ENCODE measurements at regions not wholly inside any gene's neighbourhood (a gene's known extent, or its start where the extent isn't known, plus 50 kb on each side); places are given as distances from the start of the nearest gene placed in this dataset.

GRCh38 chr11:34564406-34564805 lies 50.8 kb upstream of the ELF5 start:
- peak; percentile 59 for DNase-seq (ENCODE audit: low spot score)

GRCh38 chr11:34564807-34565241 lies 51.2 kb upstream of the ELF5 start:
- DNase-seq (ENCODE audit: low spot score): no peak

DNA sequence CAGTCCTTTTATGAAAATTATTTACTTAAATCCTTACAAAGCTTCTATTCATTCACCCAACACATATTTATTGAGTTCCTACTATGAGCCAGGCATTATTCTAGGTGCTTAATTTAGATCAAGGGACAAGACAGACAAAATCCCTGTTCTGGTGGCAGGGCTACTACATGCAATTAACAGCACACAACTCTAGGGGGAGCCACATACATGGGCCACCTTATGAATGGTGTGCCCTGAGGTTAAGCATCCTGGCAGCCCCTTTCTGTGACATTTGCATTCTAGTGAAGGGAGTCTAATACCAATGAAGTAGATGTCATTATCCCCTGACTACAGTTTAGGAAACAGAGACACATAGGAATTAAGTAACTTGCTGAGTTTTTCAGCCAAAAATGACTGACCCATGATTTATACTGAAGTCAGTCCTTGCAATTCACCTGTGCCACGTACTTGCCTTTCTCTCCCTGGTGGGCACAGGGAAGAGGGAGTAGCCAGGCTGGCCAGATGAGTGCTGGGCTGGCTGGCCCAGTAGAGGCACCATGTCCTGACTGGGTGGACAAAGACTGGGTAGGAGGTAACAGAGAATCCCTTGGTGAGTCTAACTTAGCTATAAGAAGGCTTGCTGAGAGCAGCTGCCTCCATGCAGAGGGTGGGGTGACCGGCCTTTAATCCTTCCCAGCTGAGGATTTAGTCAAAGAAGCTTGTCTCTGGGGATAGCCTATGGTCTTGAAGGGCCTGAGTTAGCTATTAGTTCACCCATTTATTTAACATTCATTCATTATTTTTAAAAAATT lies 52.0 kb upstream of the ELF5 start:
- no peak for DNase-seq (ENCODE audit: low spot score)

- no peak for DNase-seq (ENCODE audit: low spot score)
Measured at GRCh38 chr11:34566208-34566551, 52.6 kb upstream of the ELF5 start.

GRCh38 chr11:34566736-34567135 lies 53.1 kb upstream of the ELF5 start:
- DNase-seq (ENCODE audit: low spot score): no peak

DNA sequence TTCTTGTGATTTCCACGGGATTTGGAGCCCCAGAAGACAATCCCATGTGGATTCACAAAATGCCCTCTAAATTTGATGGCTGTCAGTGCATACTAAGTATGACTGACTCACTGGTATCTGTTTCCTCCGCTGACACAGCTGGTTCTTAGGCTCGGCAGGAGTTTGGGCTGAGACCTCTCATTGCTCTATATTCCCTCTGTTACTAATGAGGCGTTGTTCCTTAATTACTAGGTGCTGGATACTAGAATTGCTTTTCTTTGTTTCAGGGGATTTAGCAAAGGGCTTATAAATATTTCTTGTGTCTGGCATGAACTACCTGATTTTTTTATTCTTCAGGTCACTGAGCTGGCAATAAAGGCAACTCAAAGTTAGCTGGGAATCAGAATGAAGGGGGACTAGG lies 53.2 kb upstream of the EHF start:
- DNase-seq (ENCODE audit: low spot score): no peak

- no peak for DNase-seq (ENCODE audit: low spot score)
Measured at GRCh38 chr11:34570584-34570983, 50.3 kb upstream of the EHF start.
